HG02852 (cell line): ENCODE measurements at regions not wholly inside any gene's neighbourhood (a gene's known extent, or its start where the extent isn't known, plus 50 kb on each side); places are given as distances from the start of the nearest gene placed in this dataset.

Experiments used
- ATAC-seq: cut with Tn5 transposase; IDR thresholded peaks from one replicate; pipeline ENCODE4 v1.9.1; 2021; ENCODE audit warnings: mild to moderate bottlenecking, moderate library complexity; ENCODE audit not compliant: unreplicated experiment

DNA sequence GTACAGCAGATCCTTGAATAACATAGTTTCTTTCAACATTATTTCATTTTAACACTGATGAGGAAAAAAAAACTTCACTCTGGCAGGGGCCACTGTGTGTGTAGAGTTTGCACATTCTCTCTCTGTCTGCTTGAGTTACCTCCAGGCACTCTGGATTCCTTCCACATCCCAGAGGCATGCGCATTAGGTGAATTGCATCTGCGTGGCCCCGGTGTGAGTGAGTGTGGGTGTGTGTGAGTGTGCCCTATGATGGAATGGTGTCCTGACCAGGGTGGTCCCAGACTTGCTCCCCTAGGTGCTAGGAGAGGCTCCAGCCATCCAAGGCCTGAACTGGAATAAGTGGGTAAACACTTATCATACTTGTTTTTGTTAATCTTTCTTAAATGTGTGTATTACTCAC is 90.6 kb upstream of the LRIG3 start:
- no peak for ATAC-seq

DNA sequence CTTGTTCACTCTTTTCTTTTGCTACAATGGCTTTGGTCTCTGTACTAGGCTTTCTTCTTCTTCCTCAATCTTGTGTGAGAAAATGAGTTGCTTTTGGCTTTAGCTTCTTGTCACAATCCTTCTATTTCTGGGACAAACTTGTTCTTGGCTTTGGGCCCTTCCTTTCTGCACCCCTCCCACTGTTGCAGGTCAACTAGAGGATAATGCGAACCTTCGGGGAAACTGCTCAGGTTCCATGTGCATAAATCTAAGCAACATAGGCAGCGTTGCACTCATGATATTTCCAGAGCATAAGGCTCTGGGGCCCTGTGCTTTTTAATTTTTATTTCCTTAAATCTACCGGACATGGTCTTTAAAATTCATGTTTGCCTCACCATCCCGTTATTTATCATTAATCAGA is 89.8 kb upstream of the LRIG3 start:
- no peak for ATAC-seq

- no peak for ATAC-seq
Observed at GRCh38 chr12:59007620-59008019, 87.3 kb upstream of the LRIG3 start.

- no peak for ATAC-seq
Observed at GRCh38 chr12:59005193-59005955, 85.1 kb upstream of the LRIG3 start.

DNA sequence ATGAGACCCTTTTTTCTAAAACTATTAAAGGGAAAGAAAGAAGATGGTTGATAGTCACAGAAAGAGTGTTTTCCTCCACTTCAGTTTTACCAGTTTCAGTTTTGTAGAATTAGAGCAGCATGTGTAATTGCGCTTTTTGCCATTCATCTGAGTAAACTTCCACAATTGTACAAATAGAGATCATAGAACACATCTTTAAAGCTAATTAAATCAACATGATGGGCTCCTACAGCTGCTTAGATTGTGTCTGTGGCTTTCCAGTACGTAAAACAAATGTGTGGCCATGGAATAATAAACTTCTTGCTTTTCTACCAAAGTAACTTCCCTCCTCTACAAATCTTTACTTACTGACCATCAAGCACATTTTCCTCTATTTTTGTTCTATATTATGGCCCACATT is 84.2 kb upstream of the LRIG3 start:
- no peak for ATAC-seq

DNA sequence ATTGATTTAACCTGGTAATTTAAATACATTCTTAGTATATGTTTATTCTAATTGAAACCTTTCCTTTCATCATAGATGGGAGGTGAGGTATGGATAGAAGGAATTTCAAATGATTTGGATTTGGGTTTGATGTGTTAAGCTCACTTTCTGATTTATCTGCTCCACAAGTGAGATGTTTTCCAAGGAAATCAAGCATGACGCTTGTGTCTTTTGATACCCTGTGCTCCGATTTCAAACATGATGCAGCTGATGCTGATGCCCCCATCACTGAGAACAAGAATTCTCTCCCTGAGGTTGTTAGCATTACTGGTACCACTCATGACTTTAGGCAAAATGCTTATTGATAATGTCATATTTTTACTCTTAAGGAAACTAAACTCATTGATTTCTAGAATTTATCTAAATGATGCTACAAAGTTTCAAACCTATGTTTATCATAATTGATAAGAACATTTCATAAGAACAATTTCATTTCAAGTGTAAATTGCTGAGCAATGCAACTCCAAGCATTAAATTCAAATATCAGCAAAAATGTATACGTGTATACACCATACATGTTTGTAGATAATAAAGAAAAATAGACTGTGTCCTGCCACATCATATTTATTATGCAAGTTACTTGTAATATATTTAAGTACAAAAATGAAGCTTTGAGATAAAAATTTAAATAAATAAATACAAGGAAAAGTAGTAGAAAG is 75.5 kb upstream of the LRIG3 start:
- no peak for ATAC-seq

GRCh38 chr12:58988643-58989344 is 68.5 kb upstream of the LRIG3 start:
- peak; percentile 43 for ATAC-seq

- no peak for ATAC-seq
Observed at GRCh38 chr12:58981961-58982360, 61.7 kb upstream of the LRIG3 start.

GRCh38 chr12:58980768-58981167 is 60.5 kb upstream of the LRIG3 start:
- ATAC-seq: no peak

DNA sequence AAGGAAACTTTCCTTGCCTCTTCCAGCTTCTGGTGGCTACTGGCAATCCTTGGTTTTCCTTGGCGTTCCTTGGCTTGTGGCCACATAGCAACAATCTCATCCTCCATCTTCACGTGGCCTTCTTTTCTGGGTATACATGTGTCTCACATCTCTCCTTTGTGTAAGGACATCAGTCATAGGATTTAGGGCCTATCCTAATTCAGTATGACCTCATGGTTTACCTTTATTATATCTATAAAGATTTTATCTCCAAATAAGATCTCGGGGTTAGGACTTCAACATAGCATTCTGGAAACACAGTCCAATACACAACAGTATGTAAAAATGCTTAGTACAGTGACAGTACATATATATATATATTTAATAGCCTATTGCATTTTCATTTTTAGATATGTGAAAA is 58.4 kb upstream of the LRIG3 start:
- ATAC-seq: no peak

- ATAC-seq: no peak
Observed at GRCh38 chr12:58977476-58977875, 57.2 kb upstream of the LRIG3 start.

DNA sequence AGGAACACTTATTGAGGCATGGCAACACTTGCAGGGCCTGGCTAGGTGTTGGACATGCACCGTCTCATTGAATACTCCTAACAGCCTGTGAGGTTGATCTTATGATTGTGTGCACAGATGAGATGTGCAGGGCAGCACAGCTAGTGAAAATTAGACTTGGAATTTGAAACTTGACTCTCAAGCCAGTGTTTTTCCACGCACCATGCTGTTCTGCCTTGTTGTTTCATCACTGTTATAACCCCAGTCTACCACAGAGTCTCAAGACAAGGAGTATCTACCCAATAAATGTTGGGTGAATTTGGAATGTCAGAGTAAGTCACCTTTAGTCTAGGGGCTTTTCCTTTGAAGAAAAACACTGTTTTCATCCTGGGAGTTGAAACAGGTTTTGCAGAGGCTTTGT is 55.8 kb upstream of the LRIG3 start:
- no peak for ATAC-seq
